ENCODE measurements at regions not wholly inside any gene's neighbourhood (a gene's known extent, or its start where the extent isn't known, plus 50 kb on each side); places are given as distances from the start of the nearest gene placed in this dataset.

GRCh38 chr4:127188847-127189246 is 443.9 kb upstream of the INTU start:
- CTCF ChIA-PET = no interaction called here
- no peak overlapping the region for H3K4me3 Mint-ChIP-seq
- peak; percentile 61 for ATAC-seq
- H3K9me3 Mint-ChIP-seq = peaks cover 26% of the 10 kb centered on the region
- peaks cover 25% of the 10 kb centered on the region for H3K36me3 Mint-ChIP-seq
- no peak overlapping the region for H3K27ac Mint-ChIP-seq
- H3K27me3 Mint-ChIP-seq (ENCODE audit: low read depth) = no peaks in the 10 kb centered on the region
- POLR2A ChIA-PET = no interaction called here
- TF ChIP-seq PREB (CRISPR knock-in tag; IDR thresholded peaks at IDR 0.05; ENCODE audit: borderline replicate concordance) = no peak
- no peak for TF ChIP-seq ZNF281 (CRISPR knock-in tag; IDR thresholded peaks at IDR 0.05)
- TF ChIP-seq MAX (CRISPR knock-in tag; IDR thresholded peaks at IDR 0.05) = no peak
- TF ChIP-seq MYBL2 (CRISPR knock-in tag; IDR thresholded peaks at IDR 0.05) = no peak
- no peak for TF ChIP-seq ZNF396 (CRISPR knock-in tag; IDR thresholded peaks at IDR 0.05; ENCODE audit: borderline replicate concordance)
- TF ChIP-seq JUN (CRISPR knock-in tag; IDR thresholded peaks at IDR 0.05) = no peak
- no peak for TF ChIP-seq NFATC4 (CRISPR knock-in tag; IDR thresholded peaks at IDR 0.05)
- TF ChIP-seq ZNF425 (CRISPR knock-in tag; conservative IDR thresholded peaks at IDR 0.05) = no peak
- no peak for TF ChIP-seq HMGA2 (CRISPR knock-in tag; IDR thresholded peaks at IDR 0.05)
- TF ChIP-seq TCF7 (CRISPR knock-in tag; IDR thresholded peaks at IDR 0.05; ENCODE audit: low read depth) = no peak
- TF ChIP-seq STAT6 (CRISPR knock-in tag; conservative IDR thresholded peaks at IDR 0.05; ENCODE audit: low read depth) = no peak
- TF ChIP-seq ATF1 (CRISPR knock-in tag; IDR thresholded peaks at IDR 0.05) = no peak
- TF ChIP-seq ZNF219 (CRISPR knock-in tag; IDR thresholded peaks at IDR 0.05; ENCODE audit: borderline replicate concordance) = no peak
- TF ChIP-seq CBFB (CRISPR knock-in tag; IDR thresholded peaks at IDR 0.05; ENCODE audit: low read depth) = no peak
- TF ChIP-seq ZNF232 (CRISPR knock-in tag; IDR thresholded peaks at IDR 0.05) = no peak
- no peak for TF ChIP-seq ATF6 (CRISPR knock-in tag; IDR thresholded peaks at IDR 0.05)
- no peak for TF ChIP-seq ZBTB43 (CRISPR knock-in tag; IDR thresholded peaks at IDR 0.05)
- no peak for TF ChIP-seq SOX15 (CRISPR knock-in tag; IDR thresholded peaks at IDR 0.05)
- no peak for TF ChIP-seq ERG (CRISPR knock-in tag; IDR thresholded peaks at IDR 0.05)
- no peak for DNase-seq (ENCODE audit: low spot score)
- no peaks in the 10 kb centered on the region for H3K4me1 Mint-ChIP-seq
